Activated CD4-positive, alpha-beta T cell treated with anti-CD3 and anti-CD28 coated beads, Interleukin-10, Interleukin-2, amounts not matched to agents 100 ng/mL and 50 ng/mL, durations not matched to agents 16 hours and 8 hours (primary cell): ENCODE measurements at regions not wholly inside any gene's neighbourhood (a gene's known extent, or its start where the extent isn't known, plus 50 kb on each side); places are given as distances from the start of the nearest gene placed in this dataset.
A peak's percentile ranks its signal among the peaks of the same experiment; 100 is the strongest.

ENCODE experiments used
- DNase-seq: peaks from one replicate; pipeline ENCODE4 v3.0.0-alpha.2; 2020

GRCh38 chr5:40029711-40030495, 605.1 kb upstream of the DAB2 start:
- DNase-seq: no peak

GRCh38 chr5:40027400-40027799, 602.6 kb upstream of the DAB2 start:
- DNase-seq: no peak

- no peak for DNase-seq
These were observed 600.8 kb upstream of the DAB2 start for GRCh38 chr5:40025586-40025985.

DNA sequence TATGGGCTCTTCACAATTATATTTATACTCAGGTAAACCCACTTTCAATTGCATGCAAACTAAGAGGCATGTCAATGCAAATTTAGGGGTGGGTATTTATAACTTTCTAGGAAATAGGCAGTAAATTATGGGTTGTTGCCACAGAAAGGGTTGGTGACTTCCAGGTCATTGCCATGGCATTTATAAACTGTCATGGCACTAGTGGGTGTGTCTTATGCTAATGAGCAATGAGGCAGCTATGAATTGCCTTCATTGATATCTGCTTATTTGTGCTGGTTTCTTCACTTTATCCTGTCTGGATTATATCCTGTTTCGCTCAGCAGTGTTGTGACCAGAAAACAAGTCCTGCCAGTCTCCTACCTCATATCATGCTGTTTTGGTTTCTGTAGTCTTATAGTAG, 597.3 kb upstream of the DAB2 start:
- no peak for DNase-seq

DNA sequence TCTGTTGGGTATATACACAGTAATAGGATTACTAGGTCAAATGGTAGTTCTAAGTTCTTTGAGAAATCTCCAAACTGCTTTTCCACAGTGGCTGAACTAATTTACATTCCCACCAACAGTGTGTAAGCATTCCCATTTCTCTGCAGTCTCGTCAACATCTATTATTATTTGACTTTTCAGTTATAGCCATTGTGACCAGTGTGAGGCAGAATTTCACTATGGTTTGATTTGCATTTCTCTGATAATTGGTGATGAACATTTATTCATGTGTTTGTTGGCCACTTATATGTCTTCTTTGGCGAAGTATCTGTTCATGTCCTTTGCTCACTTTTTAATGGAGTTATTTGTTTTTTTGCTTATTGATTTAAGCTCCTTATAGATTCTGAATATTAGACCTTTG, 596.2 kb upstream of the DAB2 start:
- no peak for DNase-seq

- no peak for DNase-seq
These were observed 593.1 kb upstream of the DAB2 start for GRCh38 chr5:40017918-40018317.

- DNase-seq: no peak
These were observed 592.4 kb upstream of the DAB2 start for GRCh38 chr5:40017135-40017534.

DNA sequence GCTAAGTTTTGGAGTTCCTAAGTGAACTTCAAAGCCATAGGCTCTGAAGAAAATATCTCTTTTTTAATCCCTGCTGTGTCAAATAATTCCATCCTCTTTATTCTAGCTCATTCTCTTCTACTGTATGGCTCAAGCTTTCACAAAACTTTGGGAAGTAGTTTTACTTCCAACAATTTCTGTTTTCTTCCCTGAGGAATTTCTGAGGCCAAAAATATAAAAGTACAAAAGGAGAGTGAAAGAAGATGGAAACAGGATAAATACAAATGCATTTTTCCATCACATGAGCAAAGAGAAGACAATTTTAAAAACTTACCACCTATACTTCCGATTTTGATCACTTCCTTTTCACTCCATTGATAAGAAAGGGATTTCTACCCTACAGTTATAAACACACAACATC, 585.7 kb upstream of the DAB2 start:
- DNase-seq: no peak

- no peak for DNase-seq
These were observed 581.5 kb upstream of the DAB2 start for GRCh38 chr5:40006260-40006659.

DNA sequence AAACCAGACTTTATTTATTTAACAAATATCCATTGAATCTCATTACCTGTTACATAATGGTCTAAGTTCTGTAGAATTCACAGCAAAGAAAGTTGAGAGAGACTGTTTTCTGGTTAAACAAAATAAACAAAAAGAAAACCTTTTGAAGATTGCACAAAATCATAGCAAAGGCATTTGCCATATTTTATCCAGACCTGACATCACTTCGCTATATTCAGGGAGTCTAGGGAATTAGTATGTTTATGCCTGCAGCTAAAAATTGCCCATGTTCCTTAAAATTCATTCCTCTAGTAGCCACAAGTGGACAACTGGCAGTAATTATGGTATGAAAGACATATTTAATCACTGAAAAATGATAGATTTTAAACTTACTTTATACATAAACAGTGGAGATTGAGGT, 577.0 kb upstream of the DAB2 start:
- DNase-seq: no peak

GRCh38 chr5:39998518-39998917, 573.7 kb upstream of the DAB2 start:
- no peak for DNase-seq

GRCh38 chr5:39995990-39996389, 571.2 kb upstream of the DAB2 start:
- no peak for DNase-seq

DNA sequence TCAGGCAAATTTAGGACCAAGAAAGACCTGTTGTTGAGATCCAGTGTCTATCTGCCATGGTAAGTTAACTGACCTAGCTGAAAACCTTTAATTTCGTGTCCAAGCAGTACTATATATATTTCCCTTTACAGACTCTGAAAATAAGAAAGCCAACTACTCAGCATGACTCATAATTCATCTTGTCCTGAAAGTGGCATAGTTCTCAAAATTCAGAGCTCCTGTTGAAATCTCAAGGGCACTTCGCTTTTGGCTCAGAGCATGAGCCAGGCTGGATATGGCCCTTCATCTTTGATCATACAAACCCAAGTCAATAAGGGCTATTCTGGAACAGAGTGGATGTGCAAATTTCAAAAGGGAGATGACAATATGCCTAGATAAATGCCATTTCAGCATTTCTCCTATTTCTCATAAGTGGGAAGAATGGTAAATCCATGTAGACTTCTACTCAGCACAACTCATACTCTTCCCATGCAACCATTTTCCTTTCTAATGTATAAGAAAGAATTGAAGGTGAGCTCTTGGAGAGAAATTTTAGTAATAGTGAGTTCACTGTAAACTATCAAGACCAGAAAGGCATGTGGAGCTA, 567.9 kb upstream of the DAB2 start:
- no peak for DNase-seq

GRCh38 chr5:39986614-39987013, 561.8 kb upstream of the DAB2 start:
- DNase-seq: no peak

- DNase-seq: no peak
These were observed 555.3 kb upstream of the DAB2 start for GRCh38 chr5:39980056-39980455.

DNA sequence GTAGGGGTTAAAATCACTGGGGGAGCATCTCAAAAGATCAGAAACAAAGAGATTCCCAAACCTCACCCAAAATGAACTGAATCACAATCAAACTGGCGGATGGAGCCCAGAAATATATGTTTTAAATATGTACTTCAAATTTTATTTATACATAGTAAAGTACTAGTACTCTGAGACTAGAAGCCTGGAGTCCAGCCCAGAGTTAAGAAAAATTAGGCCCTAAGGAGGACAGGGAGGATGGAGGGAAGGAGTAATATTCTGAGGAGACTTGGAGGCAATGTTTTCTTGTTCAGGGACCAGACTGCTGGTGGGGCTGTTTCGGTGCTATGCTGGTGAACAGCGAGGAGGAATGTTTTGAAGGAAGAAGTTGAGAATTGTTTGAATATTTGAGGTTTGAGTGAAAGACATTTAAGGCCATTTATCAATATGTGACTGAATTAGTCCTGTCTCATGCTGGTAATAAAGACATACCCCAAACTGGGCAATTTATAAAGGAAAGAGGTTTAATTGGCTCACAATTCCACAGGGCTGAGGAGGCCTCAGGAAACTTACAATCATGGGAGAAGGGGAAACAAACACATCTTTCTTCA, 552.4 kb upstream of the DAB2 start:
- DNase-seq: no peak

GRCh38 chr5:39970117-39970798, 545.5 kb upstream of the DAB2 start:
- no peak for DNase-seq

- no peak for DNase-seq
These were observed 543.6 kb upstream of the DAB2 start for GRCh38 chr5:39968381-39968780.

GRCh38 chr5:39955156-39955555, 530.4 kb upstream of the DAB2 start:
- DNase-seq: no peak

DNA sequence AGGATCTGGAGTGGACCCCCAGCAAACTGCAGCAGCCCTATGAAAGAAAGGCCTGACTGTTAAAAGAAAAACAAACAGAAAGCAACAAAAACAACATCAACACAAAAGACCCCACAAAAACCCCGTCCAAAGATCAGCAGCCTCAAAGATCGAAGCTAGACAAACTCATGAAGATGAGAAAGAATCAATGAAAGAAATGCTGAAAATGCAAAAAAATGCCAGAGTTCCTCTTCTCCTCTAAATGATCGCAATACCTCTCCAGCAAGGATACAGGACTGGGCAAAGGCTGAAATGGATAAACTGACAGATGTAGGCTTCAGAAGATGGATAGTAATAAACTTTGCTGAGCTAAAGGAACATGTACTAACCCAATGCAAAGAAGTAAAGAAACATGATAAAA, 526.3 kb upstream of the DAB2 start:
- DNase-seq: no peak

DNA sequence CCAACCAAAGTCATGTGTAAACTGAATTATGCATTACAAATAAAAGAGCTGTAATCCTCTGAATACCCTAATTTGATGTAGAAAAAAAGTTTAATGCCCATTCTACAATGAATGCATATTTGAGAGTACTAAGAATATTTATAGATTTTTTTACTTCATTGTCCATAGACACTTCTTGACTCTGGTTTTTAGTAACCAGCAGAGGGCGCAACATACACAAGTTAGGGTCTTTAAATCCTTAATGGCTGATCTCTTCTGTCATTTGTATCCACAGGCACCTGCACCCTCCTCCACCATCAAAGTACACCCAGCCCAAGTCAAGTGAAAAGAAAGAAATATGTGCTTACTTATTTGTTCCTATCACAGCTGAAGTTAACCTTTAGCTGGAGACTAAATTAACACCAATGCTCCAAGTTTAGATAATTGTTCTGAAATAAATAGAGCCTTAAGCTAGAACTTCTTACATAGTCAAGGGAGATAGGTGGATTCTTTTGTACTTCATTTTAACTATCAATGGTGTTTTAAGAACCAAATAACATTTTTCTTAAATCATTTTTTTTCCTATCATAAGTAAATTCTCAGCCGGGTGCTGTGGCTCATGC, 524.2 kb upstream of the DAB2 start:
- DNase-seq: peak; percentile 84

- no peak for DNase-seq
These were observed 523.6 kb upstream of the DAB2 start for GRCh38 chr5:39948341-39948740.

DNA sequence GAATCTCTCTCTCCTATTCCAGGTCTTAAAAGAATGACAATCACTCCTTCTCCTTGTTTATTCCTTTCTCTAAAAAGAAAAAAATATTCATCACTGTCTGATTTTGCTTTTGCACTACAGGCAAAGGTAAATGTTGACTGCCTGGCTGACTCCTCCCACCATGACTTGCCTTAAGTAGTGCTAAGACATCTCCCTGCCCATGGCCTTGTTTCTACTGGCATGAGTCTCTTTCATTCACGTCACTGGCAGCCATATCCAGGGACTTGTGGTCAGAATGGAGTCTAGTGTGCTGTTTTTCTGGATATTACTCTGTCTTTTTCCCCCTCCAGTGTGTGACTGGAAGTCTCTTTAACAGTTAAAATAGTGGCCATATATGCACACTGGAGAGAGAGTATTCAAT, 522.9 kb upstream of the DAB2 start:
- DNase-seq: peak; percentile 9
